ENCODE measurements at regions not wholly inside any gene's neighbourhood (a gene's known extent, or its start where the extent isn't known, plus 50 kb on each side); places are given as distances from the start of the nearest gene placed in this dataset.

DNA sequence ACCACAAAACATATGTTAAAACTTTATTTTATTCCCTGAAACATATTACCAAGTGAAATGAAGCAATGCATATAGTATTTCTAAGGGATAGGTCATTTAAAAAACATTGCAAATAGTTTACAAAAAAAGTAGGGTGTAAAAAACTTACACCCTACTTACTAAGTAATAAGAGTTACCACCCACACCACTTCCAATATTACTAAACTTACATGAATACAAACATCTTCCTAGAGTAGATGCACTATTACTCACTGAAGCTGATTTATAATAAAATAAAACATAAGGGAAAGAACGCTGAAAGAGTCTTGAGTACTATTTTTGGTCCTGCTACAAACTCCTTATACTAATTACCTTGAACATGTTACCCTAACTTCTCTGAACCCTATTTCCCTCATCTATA is 289.4 kb downstream of the HINT1 start:
- intact Hi-C loops (cut with DNase I; ENCODE audit: low total_unique reads) = no loop called here
- Histone ChIP-seq H3K27me3 (no peaks in the 10 kb centered on the region), H3K27ac (no peak overlapping the region), H3K9me3 (no peaks in the 10 kb centered on the region), H3K4me3 (no peak overlapping the region), H3K36me3 (no peaks in the 10 kb centered on the region), H3K4me1 (no peaks in the 10 kb centered on the region)
- DNase-seq = no peak
- TF ChIP-seq, protein P1, sequence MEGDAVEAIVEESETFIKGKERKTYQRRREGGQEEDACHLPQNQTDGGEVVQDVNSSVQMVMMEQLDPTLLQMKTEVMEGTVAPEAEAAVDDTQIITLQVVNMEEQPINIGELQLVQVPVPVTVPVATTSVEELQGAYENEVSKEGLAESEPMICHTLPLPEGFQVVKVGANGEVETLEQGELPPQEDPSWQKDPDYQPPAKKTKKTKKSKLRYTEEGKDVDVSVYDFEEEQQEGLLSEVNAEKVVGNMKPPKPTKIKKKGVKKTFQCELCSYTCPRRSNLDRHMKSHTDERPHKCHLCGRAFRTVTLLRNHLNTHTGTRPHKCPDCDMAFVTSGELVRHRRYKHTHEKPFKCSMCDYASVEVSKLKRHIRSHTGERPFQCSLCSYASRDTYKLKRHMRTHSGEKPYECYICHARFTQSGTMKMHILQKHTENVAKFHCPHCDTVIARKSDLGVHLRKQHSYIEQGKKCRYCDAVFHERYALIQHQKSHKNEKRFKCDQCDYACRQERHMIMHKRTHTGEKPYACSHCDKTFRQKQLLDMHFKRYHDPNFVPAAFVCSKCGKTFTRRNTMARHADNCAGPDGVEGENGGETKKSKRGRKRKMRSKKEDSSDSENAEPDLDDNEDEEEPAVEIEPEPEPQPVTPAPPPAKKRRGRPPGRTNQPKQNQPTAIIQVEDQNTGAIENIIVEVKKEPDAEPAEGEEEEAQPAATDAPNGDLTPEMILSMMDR (IDR thresholded peaks at IDR 0.05) = no peak
- no peak for TF ChIP-seq POLR2A (IDR thresholded peaks at IDR 0.05)

DNA sequence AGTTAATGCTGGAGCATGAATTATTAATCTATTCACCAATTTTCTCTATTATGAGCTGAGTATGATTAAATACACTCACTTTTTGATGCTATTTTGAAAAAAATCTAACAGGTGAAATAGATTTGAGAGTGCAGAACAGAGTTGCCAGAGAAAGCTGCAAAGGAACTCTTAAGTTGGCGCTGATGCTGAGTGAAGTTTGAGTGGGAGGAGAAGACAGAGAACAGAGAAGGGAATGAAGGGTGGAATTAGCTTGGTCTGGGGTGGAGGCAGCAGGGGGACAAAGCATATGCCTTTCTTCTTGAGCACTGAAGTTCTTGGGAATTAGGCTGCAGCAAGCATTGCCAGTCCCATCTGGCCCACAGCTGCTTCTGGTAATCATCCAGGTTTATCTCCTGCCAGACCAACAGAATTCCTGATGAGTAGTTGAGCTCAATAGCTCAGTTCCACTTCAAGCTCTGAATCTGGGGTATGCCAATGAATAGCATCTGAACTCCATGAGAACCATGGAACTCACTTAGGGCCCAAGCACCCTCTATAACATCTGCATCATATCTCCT is 290.1 kb downstream of the HINT1 start:
- Histone ChIP-seq H3K27ac (no peak overlapping the region), H3K27me3 (no peaks in the 10 kb centered on the region), H3K36me3 (no peaks in the 10 kb centered on the region), H3K9me3 (no peaks in the 10 kb centered on the region), H3K4me3 (no peak overlapping the region), H3K4me1 (no peaks in the 10 kb centered on the region)
- no peak for DNase-seq
- intact Hi-C loops (cut with DNase I; ENCODE audit: low total_unique reads) = no loop called here
- no peak for TF ChIP-seq POLR2A (IDR thresholded peaks at IDR 0.05)
- TF ChIP-seq, protein P1 (IDR thresholded peaks at IDR 0.05) = no peak

DNA sequence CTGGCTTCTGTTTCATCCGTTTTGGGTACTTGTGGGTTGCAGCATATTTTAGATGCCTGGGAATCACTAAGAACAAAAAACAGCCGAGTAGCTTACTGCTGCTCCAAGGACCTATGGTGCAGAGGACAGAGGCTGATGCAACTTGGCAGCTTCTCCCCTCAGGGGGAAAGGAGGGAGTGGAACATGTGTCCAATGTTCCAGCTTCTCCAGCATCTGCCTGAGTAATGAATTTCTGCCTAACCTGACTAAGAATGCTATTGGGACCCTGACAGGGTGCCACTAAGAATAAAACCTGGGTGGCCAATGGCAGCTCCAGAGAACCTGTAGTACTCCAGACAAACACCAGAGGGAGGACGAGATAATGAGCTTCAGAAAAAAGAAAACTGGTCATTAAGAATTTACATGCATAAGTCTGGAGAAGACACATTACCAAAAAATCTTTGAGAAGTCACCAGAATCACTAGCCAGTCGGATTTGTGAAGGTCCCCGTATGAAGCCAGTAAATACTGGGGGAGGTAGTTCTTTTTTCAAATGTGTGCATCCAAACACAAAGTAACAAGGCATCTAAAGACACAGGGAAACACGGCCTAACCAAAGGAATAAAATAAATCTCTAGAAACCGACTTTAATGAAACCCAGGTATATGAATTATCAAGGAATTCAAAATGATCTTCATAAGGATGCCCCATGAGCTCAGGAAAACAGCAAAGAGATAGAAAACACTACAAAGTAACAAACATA is 293.5 kb downstream of the HINT1 start:
- no peaks in the 10 kb centered on the region for H3K36me3 ChIP-seq
- H3K4me1 ChIP-seq = no peaks in the 10 kb centered on the region
- TF ChIP-seq, protein P1 (IDR thresholded peaks at IDR 0.05) = no peak
- no peak for TF ChIP-seq POLR2A (IDR thresholded peaks at IDR 0.05)
- intact Hi-C loops (cut with DNase I; ENCODE audit: low total_unique reads) = no loop called here
- H3K27me3 ChIP-seq = no peaks in the 10 kb centered on the region
- H3K9me3 ChIP-seq = no peaks in the 10 kb centered on the region
- DNase-seq = no peak
- H3K4me3 ChIP-seq = no peak overlapping the region
- H3K27ac ChIP-seq = no peak overlapping the region

GRCh38 chr5:130870691-130871090 is 294.4 kb downstream of the HINT1 start:
- Histone ChIP-seq H3K4me1 (no peaks in the 10 kb centered on the region), H3K27me3 (no peaks in the 10 kb centered on the region), H3K4me3 (no peak overlapping the region), H3K36me3 (no peaks in the 10 kb centered on the region), H3K27ac (no peak overlapping the region), H3K9me3 (no peaks in the 10 kb centered on the region)
- TF ChIP-seq, protein P1 (IDR thresholded peaks at IDR 0.05) = no peak
- no peak for TF ChIP-seq POLR2A (IDR thresholded peaks at IDR 0.05)
- DNase-seq = no peak
- intact Hi-C loops (cut with DNase I; ENCODE audit: low total_unique reads) = no loop called here

GRCh38 chr5:130868186-130868840 is 296.7 kb downstream of the HINT1 start:
- no peak overlapping the region for H3K4me3 ChIP-seq
- H3K36me3 ChIP-seq = no peaks in the 10 kb centered on the region
- DNase-seq = no peak
- H3K9me3 ChIP-seq = no peaks in the 10 kb centered on the region
- H3K4me1 ChIP-seq = no peaks in the 10 kb centered on the region
- no peak overlapping the region for H3K27ac ChIP-seq
- TF ChIP-seq, protein P1 (IDR thresholded peaks at IDR 0.05) = no peak
- no peak for TF ChIP-seq POLR2A (IDR thresholded peaks at IDR 0.05)
- no peaks in the 10 kb centered on the region for H3K27me3 ChIP-seq
- intact Hi-C loops (cut with DNase I; ENCODE audit: low total_unique reads) = no loop called here

Data from uterus (tissue), 3 donors.